ENCODE measurements at regions not wholly inside any gene's neighbourhood (a gene's known extent, or its start where the extent isn't known, plus 50 kb on each side); places are given as distances from the start of the nearest gene placed in this dataset.

DNA sequence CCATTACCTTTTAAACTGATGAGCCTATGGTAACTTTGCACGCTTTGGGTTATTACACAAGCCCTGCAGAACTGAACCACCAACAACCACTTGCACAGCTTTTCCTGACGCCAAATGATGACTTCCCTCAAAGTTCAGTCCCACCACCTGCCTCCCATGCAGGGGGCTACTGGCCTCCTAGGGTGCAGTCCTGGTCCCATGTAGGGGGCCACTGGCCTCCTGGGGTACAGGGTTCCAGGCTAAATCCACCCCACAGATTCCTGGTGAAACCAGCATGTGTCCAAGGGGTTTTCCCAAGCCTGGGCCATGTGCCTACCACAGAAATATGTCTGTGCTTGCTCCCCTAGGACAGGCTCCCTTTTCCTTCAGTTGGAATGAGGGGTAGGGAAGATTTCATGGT lies 73.4 kb upstream of the ZNF678 start (continued):
- TF ChIP-seq SLC30A9 (CRISPR knock-in tag; IDR thresholded peaks at IDR 0.05) (no peak), SREBF1 (IDR thresholded peaks at IDR 0.05; ENCODE audit: borderline replicate concordance, low read depth, low read length) (no peak), DMBX1 (CRISPR knock-in tag; IDR thresholded peaks at IDR 0.05; ENCODE audit: borderline replicate concordance) (no peak), NBN (IDR thresholded peaks at IDR 0.05; ENCODE audit: low read depth) (no peak), EZH2 (IDR thresholded peaks at IDR 0.05; ENCODE audit: borderline replicate concordance, low read depth, low read length) (no peak), MIER1 (IDR thresholded peaks at IDR 0.05; ENCODE audit: low read depth) (no peak), ZNF445 (CRISPR knock-in tag; IDR thresholded peaks at IDR 0.05; ENCODE audit: low read depth) (no peak), POU5F1 (IDR thresholded peaks at IDR 0.05; ENCODE audit: borderline replicate concordance, low read depth, low read length, partially characterized antibody) (no peak), FOXK2 (conservative IDR thresholded peaks at IDR 0.05 in 1 of 2, IDR thresholded peaks at IDR 0.05 in 1 of 2; ENCODE audit: low read depth in 2 of 2) (no peak), ZNF146 (CRISPR knock-in tag; IDR thresholded peaks at IDR 0.05; ENCODE audit: unreplicated experiment) (no peak), MAFF (IDR thresholded peaks at IDR 0.05; ENCODE audit: low read length) (no peak)
- TF ChIP-seq, protein P1, sequence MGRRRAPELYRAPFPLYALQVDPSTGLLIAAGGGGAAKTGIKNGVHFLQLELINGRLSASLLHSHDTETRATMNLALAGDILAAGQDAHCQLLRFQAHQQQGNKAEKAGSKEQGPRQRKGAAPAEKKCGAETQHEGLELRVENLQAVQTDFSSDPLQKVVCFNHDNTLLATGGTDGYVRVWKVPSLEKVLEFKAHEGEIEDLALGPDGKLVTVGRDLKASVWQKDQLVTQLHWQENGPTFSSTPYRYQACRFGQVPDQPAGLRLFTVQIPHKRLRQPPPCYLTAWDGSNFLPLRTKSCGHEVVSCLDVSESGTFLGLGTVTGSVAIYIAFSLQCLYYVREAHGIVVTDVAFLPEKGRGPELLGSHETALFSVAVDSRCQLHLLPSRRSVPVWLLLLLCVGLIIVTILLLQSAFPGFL (CRISPR knock-in tag; IDR thresholded peaks at IDR 0.05) = no peak
- TF ChIP-seq, protein P2, sequence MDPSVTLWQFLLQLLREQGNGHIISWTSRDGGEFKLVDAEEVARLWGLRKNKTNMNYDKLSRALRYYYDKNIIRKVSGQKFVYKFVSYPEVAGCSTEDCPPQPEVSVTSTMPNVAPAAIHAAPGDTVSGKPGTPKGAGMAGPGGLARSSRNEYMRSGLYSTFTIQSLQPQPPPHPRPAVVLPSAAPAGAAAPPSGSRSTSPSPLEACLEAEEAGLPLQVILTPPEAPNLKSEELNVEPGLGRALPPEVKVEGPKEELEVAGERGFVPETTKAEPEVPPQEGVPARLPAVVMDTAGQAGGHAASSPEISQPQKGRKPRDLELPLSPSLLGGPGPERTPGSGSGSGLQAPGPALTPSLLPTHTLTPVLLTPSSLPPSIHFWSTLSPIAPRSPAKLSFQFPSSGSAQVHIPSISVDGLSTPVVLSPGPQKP (CRISPR knock-in tag; IDR thresholded peaks at IDR 0.05) = no peak
- TF ChIP-seq, protein P3, sequence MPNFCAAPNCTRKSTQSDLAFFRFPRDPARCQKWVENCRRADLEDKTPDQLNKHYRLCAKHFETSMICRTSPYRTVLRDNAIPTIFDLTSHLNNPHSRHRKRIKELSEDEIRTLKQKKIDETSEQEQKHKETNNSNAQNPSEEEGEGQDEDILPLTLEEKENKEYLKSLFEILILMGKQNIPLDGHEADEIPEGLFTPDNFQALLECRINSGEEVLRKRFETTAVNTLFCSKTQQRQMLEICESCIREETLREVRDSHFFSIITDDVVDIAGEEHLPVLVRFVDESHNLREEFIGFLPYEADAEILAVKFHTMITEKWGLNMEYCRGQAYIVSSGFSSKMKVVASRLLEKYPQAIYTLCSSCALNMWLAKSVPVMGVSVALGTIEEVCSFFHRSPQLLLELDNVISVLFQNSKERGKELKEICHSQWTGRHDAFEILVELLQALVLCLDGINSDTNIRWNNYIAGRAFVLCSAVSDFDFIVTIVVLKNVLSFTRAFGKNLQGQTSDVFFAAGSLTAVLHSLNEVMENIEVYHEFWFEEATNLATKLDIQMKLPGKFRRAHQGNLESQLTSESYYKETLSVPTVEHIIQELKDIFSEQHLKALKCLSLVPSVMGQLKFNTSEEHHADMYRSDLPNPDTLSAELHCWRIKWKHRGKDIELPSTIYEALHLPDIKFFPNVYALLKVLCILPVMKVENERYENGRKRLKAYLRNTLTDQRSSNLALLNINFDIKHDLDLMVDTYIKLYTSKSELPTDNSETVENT (CRISPR knock-in tag; IDR thresholded peaks at IDR 0.05) = no peak
